SU-DHL-6 (cell line): ENCODE measurements at regions not wholly inside any gene's neighbourhood (a gene's known extent, or its start where the extent isn't known, plus 50 kb on each side); places are given as distances from the start of the nearest gene placed in this dataset.

Experiments
- H2AFZ ChIP-seq: fragments of 200-600 bp; sonication (generic); 2 replicates; pipeline ENCODE4 v1.6.1; 2014; ENCODE audit warnings: low read depth, mild to moderate bottlenecking, moderate library complexity, mixed read lengths, antibody characterized with exemption, low read length; ENCODE audit not compliant: severe bottlenecking
- H3F3A ChIP-seq: fragments of 200-600 bp; shearing (Covaris generic); 2 replicates; pipeline ENCODE4 v1.6.0; 2016; ENCODE audit warnings: antibody characterized with exemption, mild to moderate bottlenecking; ENCODE audit not compliant: insufficient read depth
- H3K27ac ChIP-seq: fragments of 200-600 bp; sonication (generic); 2 replicates; pipeline ENCODE4 v1.5.1; 2016; ENCODE audit warnings: low read depth, mild to moderate bottlenecking, low read length, moderate library complexity, mixed read lengths
- H3K27me3 ChIP-seq: fragments of 200-600 bp; sonication (generic), shearing (Covaris generic); 2 replicates; pipeline ENCODE4 v1.6.0; 2014; ENCODE audit warnings: mild to moderate bottlenecking, low read length
- H3K36me3 ChIP-seq: fragments of 200-600 bp; sonication (generic); 2 replicates; pipeline ENCODE4 v1.6.1; 2014; ENCODE audit warnings: mild to moderate bottlenecking, low read length, mixed read lengths
- H3K4me2 ChIP-seq: fragments of 300-600, 200-600 bp; shearing (Covaris generic), sonication (generic); 2 replicates; pipeline ENCODE4 v1.6.0; 2014; ENCODE audit warnings: low read length, low read depth, mild to moderate bottlenecking; ENCODE audit not compliant: poor library complexity, severe bottlenecking
- H3K4me3 ChIP-seq: fragments of 200-600 bp; sonication (generic); 2 replicates; pipeline ENCODE4 v1.5.1; 2014; ENCODE audit warnings: antibody characterized with exemption, low read length, mild to moderate bottlenecking, mixed read lengths; ENCODE audit not compliant: insufficient read depth, poor library complexity, severe bottlenecking
- H3K79me2 ChIP-seq: fragments of 200-600 bp; sonication (generic); 2 replicates; pipeline ENCODE4 v1.6.1; 2014; ENCODE audit warnings: mild to moderate bottlenecking, low read length, moderate library complexity; ENCODE audit not compliant: insufficient read depth
- H3K9ac ChIP-seq: fragments of 200-600 bp; sonication (generic); 2 replicates; pipeline ENCODE4 v1.7.0; 2014; ENCODE audit warnings: mild to moderate bottlenecking, low read length
- H3K9me2 ChIP-seq: fragments of 200-600 bp; sonication (generic); replicated peaks from 2 replicates; pipeline ENCODE4 v1.6.1; 2014; ENCODE audit warnings: low read length; ENCODE audit not compliant: insufficient read depth
- H3K9me3 ChIP-seq: fragments of 200-600 bp; sonication (generic); 2 replicates; pipeline ENCODE4 v1.6.1; 2014; ENCODE audit warnings: low read length, mixed read lengths; ENCODE audit not compliant: insufficient read depth
- H4K20me1 ChIP-seq: fragments of 200-600 bp; sonication (generic); 2 replicates; pipeline ENCODE4 v1.6.1; 2014; ENCODE audit warnings: low read depth, mild to moderate bottlenecking, antibody characterized with exemption, low read length, moderate library complexity, mixed read lengths
- EZH2phosphoT487 ChIP-seq: fragments of 200-600 bp; sonication (generic), shearing (Covaris generic); conservative IDR thresholded peaks from 2 replicates; pipeline ENCODE4 v1.6.1; 2018; ENCODE audit warnings: mild to moderate bottlenecking, antibody characterized with exemption, low read length, moderate library complexity, mixed read lengths
- TF ChIP-seq, protein P1 (sequence below): fragments of 200-600 bp; sonication (generic); IDR thresholded peaks from one replicate; pipeline ENCODE4 v1.5.1; 2017; ENCODE audit warnings: antibody characterized with exemption, mild to moderate bottlenecking, low read length, moderate library complexity; ENCODE audit not compliant: insufficient read depth, poor library complexity, severe bottlenecking

DNA sequence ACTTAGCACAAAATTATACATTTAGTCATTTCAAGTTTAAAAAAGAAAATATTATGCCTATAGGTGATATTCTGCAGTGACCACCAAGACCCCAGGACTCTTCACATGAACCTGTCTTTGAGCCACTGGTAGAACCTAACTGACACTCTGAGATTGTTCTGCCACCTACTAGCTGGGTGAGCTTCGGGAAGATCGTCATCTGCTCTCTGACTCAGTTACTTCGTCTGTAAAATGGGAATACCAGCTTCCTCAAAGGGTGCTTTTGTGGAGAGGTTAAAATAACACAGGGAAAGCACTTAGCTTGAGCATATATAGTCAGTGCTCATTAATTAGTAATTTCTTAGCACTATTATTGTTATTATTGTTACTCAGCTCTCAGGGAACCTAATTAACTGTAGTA is 228.5 kb upstream of the JUN start:
- Histone ChIP-seq H3K4me3 (no peak overlapping the region), H3K4me2 (no peak overlapping the region)

DNA sequence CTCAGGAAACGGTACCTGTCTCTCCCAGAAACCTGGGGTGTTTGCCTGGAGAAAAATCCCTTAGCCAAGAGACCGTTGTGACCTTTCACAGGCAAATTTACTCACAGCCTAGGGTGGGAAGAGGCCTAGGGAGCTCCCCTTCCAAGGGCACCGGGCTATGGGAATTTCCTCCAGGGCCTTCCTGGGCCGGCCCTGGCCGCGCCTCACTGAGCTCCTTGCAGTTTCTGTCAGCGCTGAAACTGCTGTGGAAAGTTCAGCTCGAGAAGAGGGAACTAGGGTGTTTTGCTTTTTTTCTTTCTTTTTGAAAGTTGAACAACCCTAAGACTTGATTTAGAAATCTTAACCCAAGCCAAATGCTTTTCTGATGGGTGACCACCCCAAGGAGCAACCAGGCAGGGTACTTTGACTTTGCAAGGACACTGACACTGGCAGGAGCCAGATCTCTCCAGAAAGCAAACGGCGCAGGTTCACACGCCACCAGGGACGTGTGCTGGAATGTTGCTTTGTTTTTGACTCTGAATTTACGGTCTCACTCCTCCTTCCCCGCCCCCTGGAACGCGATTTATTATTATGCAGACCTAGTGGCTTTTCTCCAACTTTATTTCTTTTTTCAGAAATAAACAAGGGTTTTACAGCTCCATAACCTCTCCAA is 229.6 kb upstream of the JUN start:
- H3K27me3 ChIP-seq: no peaks in the 10 kb centered on the region
- no peaks in the 10 kb centered on the region for H3K36me3 ChIP-seq
- H3K9me2 ChIP-seq: no peaks in the 10 kb centered on the region
- no peak overlapping the region for H2AFZ ChIP-seq
- H4K20me1 ChIP-seq: no peaks in the 10 kb centered on the region
- TF ChIP-seq, protein P1, sequence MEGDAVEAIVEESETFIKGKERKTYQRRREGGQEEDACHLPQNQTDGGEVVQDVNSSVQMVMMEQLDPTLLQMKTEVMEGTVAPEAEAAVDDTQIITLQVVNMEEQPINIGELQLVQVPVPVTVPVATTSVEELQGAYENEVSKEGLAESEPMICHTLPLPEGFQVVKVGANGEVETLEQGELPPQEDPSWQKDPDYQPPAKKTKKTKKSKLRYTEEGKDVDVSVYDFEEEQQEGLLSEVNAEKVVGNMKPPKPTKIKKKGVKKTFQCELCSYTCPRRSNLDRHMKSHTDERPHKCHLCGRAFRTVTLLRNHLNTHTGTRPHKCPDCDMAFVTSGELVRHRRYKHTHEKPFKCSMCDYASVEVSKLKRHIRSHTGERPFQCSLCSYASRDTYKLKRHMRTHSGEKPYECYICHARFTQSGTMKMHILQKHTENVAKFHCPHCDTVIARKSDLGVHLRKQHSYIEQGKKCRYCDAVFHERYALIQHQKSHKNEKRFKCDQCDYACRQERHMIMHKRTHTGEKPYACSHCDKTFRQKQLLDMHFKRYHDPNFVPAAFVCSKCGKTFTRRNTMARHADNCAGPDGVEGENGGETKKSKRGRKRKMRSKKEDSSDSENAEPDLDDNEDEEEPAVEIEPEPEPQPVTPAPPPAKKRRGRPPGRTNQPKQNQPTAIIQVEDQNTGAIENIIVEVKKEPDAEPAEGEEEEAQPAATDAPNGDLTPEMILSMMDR: no peak
- TF ChIP-seq EZH2phosphoT487: no peak
- no peaks in the 10 kb centered on the region for H3F3A ChIP-seq
- no peaks in the 10 kb centered on the region for H3K9me3 ChIP-seq
- no peak overlapping the region for H3K9ac ChIP-seq
- H3K4me3 ChIP-seq: no peak overlapping the region
- no peak overlapping the region for H3K27ac ChIP-seq
- no peaks in the 10 kb centered on the region for H3K79me2 ChIP-seq
- H3K4me2 ChIP-seq: no peak overlapping the region

More for the DNA sequence above, 228.5 kb upstream of the JUN start:
- Histone ChIP-seq H3K27ac (no peak overlapping the region), H3K27me3 (no peaks in the 10 kb centered on the region), H2AFZ (no peak overlapping the region), H3K9me3 (no peaks in the 10 kb centered on the region), H3K79me2 (no peaks in the 10 kb centered on the region), H4K20me1 (no peaks in the 10 kb centered on the region), H3K9me2 (no peaks in the 10 kb centered on the region), H3F3A (no peaks in the 10 kb centered on the region), H3K9ac (no peak overlapping the region), H3K36me3 (no peaks in the 10 kb centered on the region)
- TF ChIP-seq, protein P1: no peak
- no peak for TF ChIP-seq EZH2phosphoT487

DNA sequence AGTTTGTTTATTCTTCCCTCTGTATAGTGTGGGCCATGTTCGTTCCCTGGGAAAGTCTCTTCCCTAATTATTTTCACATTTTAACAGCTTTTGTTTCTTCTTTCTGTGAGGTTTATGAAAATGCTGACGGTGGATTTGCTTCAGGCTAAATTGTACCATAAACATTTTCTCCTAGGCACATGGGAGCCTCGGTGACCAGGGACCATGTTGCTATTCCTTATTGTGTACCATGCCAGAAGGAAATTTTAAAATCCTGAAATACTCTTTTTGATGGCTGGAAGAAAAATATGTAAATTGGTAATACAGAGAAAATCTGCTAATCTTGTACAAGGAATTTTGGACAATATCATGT is 230.1 kb upstream of the JUN start:
- no peak overlapping the region for H3K9ac ChIP-seq
- no peaks in the 10 kb centered on the region for H3K36me3 ChIP-seq
- H2AFZ ChIP-seq: no peak overlapping the region
- H3K4me2 ChIP-seq: no peak overlapping the region
- no peak overlapping the region for H3K4me3 ChIP-seq
- H3K27ac ChIP-seq: no peak overlapping the region
- no peaks in the 10 kb centered on the region for H3K9me2 ChIP-seq
- no peaks in the 10 kb centered on the region for H3K9me3 ChIP-seq
- no peaks in the 10 kb centered on the region for H3K27me3 ChIP-seq
- no peaks in the 10 kb centered on the region for H4K20me1 ChIP-seq
- no peaks in the 10 kb centered on the region for H3K79me2 ChIP-seq
- H3F3A ChIP-seq: no peaks in the 10 kb centered on the region
- TF ChIP-seq, protein P1: no peak
- no peak for TF ChIP-seq EZH2phosphoT487
